ENCODE measurements at regions not wholly inside any gene's neighbourhood (a gene's known extent, or its start where the extent isn't known, plus 50 kb on each side); places are given as distances from the start of the nearest gene placed in this dataset.

- TF ChIP-seq EZH2 (IDR thresholded peaks at IDR 0.05; ENCODE audit: low read length, unreplicated experiment) (no peak), EZH2phosphoT487 (IDR thresholded peaks at IDR 0.05; ENCODE audit: borderline replicate concordance, low read length) (no peak)
- TF ChIP-seq, protein P1, sequence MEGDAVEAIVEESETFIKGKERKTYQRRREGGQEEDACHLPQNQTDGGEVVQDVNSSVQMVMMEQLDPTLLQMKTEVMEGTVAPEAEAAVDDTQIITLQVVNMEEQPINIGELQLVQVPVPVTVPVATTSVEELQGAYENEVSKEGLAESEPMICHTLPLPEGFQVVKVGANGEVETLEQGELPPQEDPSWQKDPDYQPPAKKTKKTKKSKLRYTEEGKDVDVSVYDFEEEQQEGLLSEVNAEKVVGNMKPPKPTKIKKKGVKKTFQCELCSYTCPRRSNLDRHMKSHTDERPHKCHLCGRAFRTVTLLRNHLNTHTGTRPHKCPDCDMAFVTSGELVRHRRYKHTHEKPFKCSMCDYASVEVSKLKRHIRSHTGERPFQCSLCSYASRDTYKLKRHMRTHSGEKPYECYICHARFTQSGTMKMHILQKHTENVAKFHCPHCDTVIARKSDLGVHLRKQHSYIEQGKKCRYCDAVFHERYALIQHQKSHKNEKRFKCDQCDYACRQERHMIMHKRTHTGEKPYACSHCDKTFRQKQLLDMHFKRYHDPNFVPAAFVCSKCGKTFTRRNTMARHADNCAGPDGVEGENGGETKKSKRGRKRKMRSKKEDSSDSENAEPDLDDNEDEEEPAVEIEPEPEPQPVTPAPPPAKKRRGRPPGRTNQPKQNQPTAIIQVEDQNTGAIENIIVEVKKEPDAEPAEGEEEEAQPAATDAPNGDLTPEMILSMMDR (conservative IDR thresholded peaks at IDR 0.05; ENCODE audit: low read depth, low read length), result no peak
These were observed 55.4 kb upstream of the PAX8 start for GRCh38 chr2:113334147-113334546.

Measured in PC-3 (cell line).